ENCODE measurements at regions not wholly inside any gene's neighbourhood (a gene's known extent, or its start where the extent isn't known, plus 50 kb on each side); places are given as distances from the start of the nearest gene placed in this dataset.

DNA sequence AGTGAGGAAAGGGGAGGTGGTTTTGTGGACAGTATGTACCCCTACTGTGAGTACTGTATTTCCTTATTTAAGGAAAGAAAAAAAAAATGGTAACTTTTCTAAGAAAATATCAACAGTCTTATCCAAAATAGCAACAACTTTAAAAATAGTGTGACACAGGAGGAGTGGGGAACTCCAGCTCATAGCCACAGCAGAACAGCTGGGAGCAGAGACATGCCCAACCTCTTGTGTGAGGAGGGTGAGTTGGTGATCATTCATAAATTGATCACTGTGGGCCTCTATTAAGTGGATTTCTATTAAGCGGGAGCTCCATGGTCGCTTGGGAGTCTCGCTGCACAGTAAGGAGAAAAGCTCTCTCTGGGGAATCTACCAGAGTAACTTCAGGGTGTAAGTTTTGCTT is 158.8 kb upstream of the DUSP10 start:
- TF ChIP-seq, protein P1, sequence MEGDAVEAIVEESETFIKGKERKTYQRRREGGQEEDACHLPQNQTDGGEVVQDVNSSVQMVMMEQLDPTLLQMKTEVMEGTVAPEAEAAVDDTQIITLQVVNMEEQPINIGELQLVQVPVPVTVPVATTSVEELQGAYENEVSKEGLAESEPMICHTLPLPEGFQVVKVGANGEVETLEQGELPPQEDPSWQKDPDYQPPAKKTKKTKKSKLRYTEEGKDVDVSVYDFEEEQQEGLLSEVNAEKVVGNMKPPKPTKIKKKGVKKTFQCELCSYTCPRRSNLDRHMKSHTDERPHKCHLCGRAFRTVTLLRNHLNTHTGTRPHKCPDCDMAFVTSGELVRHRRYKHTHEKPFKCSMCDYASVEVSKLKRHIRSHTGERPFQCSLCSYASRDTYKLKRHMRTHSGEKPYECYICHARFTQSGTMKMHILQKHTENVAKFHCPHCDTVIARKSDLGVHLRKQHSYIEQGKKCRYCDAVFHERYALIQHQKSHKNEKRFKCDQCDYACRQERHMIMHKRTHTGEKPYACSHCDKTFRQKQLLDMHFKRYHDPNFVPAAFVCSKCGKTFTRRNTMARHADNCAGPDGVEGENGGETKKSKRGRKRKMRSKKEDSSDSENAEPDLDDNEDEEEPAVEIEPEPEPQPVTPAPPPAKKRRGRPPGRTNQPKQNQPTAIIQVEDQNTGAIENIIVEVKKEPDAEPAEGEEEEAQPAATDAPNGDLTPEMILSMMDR (tag by site-specific recombination; IDR thresholded peaks at IDR 0.05): no peak
- TF ChIP-seq ZNF354C (tag by site-specific recombination; IDR thresholded peaks at IDR 0.05; ENCODE audit: borderline replicate concordance, low read depth): no peak
- TF ChIP-seq, protein P2, sequence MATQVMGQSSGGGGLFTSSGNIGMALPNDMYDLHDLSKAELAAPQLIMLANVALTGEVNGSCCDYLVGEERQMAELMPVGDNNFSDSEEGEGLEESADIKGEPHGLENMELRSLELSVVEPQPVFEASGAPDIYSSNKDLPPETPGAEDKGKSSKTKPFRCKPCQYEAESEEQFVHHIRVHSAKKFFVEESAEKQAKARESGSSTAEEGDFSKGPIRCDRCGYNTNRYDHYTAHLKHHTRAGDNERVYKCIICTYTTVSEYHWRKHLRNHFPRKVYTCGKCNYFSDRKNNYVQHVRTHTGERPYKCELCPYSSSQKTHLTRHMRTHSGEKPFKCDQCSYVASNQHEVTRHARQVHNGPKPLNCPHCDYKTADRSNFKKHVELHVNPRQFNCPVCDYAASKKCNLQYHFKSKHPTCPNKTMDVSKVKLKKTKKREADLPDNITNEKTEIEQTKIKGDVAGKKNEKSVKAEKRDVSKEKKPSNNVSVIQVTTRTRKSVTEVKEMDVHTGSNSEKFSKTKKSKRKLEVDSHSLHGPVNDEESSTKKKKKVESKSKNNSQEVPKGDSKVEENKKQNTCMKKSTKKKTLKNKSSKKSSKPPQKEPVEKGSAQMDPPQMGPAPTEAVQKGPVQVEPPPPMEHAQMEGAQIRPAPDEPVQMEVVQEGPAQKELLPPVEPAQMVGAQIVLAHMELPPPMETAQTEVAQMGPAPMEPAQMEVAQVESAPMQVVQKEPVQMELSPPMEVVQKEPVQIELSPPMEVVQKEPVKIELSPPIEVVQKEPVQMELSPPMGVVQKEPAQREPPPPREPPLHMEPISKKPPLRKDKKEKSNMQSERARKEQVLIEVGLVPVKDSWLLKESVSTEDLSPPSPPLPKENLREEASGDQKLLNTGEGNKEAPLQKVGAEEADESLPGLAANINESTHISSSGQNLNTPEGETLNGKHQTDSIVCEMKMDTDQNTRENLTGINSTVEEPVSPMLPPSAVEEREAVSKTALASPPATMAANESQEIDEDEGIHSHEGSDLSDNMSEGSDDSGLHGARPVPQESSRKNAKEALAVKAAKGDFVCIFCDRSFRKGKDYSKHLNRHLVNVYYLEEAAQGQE (tag by site-specific recombination; IDR thresholded peaks at IDR 0.05): no peak

Data from HEK293 (cell line).